ENCODE measurements at regions not wholly inside any gene's neighbourhood (a gene's known extent, or its start where the extent isn't known, plus 50 kb on each side); places are given as distances from the start of the nearest gene placed in this dataset.

GRCh38 chr18:78425019-78425412 is 554.6 kb upstream of the SALL3 start:
- Histone ChIP-seq H3K9ac (no peak overlapping the region), H3K4me1 (ENCODE audit: low read depth, poor library complexity, severe bottlenecking) (no peaks in the 10 kb centered on the region), H3K4me2 (no peak overlapping the region), H3K36me3 (ENCODE audit: insufficient read depth) (no peaks in the 10 kb centered on the region), H3K27ac (no peak overlapping the region), H3K79me2 (ENCODE audit: insufficient read depth, low read depth) (no peaks in the 10 kb centered on the region), H3K27me3 (ENCODE audit: insufficient read depth, low read depth) (no peaks in the 10 kb centered on the region; the same call in 1 of the 2 replicates), H2AFZ (ENCODE audit: low read depth) (no peak overlapping the region), H3K4me3 (IDR thresholded peaks at IDR 0.05; ENCODE audit: insufficient read depth, low read depth, low read length) (no peak overlapping the region), H4K20me1 (ENCODE audit: insufficient read depth) (no peaks in the 10 kb centered on the region)
- no peak for TF ChIP-seq CTCF (conservative IDR thresholded peaks at IDR 0.05; ENCODE audit: low read depth, low read length)

DNA sequence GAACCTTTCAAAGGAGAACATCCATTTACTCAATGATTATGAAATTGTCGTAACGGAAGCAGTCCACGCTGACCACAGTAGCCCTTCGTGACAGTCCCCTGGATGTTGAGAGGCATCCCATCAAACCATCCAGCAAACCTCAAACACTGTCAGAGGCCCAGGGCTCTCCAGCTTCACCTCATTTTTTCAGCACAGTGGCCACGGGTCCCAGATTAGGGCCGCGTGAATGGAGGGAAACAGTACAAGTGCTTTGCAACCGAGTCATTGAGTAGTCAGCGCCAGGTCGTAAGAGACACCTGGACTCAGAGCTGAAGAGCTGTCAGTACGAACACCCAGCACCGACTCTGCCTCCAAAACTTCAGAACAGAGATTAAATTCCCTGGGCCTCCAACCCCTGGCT is 552.5 kb upstream of the SALL3 start:
- no peak overlapping the region for H3K27ac ChIP-seq
- H4K20me1 ChIP-seq (ENCODE audit: insufficient read depth) = no peaks in the 10 kb centered on the region
- H3K4me3 ChIP-seq (IDR thresholded peaks at IDR 0.05; ENCODE audit: insufficient read depth, low read depth, low read length) = no peak overlapping the region
- no peaks in the 10 kb centered on the region for H3K4me1 ChIP-seq (ENCODE audit: low read depth, poor library complexity, severe bottlenecking)
- no peak overlapping the region for H3K9ac ChIP-seq
- H3K27me3 ChIP-seq (ENCODE audit: insufficient read depth, low read depth) = no peaks in the 10 kb centered on the region; the same call in 1 of the 2 replicates
- H2AFZ ChIP-seq (ENCODE audit: low read depth) = no peak overlapping the region
- no peaks in the 10 kb centered on the region for H3K36me3 ChIP-seq (ENCODE audit: insufficient read depth)
- no peaks in the 10 kb centered on the region for H3K79me2 ChIP-seq (ENCODE audit: insufficient read depth, low read depth)
- no peak overlapping the region for H3K4me2 ChIP-seq
- no peak for TF ChIP-seq CTCF (conservative IDR thresholded peaks at IDR 0.05; ENCODE audit: low read depth, low read length)

DNA sequence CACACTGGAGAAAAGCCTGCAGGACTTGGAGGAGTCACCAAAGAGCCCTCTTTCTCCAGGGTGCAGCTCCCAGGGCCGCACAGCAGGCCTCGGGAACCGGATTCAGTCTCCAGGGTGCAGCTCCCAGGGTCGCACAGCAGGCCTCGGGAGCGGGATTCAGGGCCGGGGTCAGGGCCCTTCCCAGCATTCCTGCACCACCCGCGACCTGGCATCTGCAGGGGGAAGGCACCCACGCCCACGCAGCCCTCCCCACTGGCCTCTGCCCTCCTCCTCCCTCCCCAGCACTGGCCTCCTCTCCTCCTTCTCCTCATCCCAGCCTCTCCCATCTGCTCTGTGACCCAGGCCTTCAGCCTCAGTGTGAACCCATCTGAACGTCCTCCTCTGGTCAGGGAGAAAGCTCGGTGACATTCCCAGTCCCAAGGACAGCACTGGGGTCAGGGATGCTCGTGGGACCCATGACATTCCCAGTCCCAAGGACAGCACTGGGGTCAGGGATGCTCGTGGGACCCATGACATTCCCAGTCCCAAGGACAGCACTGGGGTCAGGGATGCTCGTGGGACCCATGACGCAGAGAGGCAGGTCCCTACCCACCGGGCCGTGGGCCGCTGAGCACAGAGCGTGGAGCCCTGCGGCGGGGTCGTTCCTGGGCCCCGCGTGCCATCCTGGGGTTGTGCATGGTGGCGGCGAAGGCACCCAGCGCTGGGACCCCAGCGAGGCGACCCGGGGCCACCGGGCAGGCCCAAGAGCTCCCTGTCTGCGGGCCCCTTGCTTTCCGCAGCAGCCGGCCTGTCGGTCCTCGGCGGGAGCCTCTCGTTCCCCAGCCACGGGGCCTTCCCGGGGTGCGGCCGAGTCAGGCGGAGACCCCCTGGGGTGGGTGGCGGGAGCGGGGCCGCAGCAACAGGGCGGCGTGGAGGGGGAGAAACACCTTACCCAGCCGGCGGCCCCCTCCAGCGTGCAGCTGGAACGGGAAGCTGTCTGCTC is 550.2 kb upstream of the SALL3 start:
- H2AFZ ChIP-seq (ENCODE audit: low read depth) = no peak overlapping the region
- no peak for TF ChIP-seq CTCF (conservative IDR thresholded peaks at IDR 0.05; ENCODE audit: low read depth, low read length)
- no peak overlapping the region for H3K27ac ChIP-seq
- no peaks in the 10 kb centered on the region for H3K4me1 ChIP-seq (ENCODE audit: low read depth, poor library complexity, severe bottlenecking)
- no peak overlapping the region for H3K4me2 ChIP-seq
- H4K20me1 ChIP-seq (ENCODE audit: insufficient read depth) = no peaks in the 10 kb centered on the region
- no peak overlapping the region for H3K9ac ChIP-seq
- no peaks in the 10 kb centered on the region for H3K79me2 ChIP-seq (ENCODE audit: insufficient read depth, low read depth)
- H3K4me3 ChIP-seq (IDR thresholded peaks at IDR 0.05; ENCODE audit: insufficient read depth, low read depth, low read length) = no peak overlapping the region
- H3K27me3 ChIP-seq (ENCODE audit: insufficient read depth, low read depth) = no peaks in the 10 kb centered on the region; the same call in 1 of the 2 replicates
- H3K36me3 ChIP-seq (ENCODE audit: insufficient read depth) = no peaks in the 10 kb centered on the region

- H3K36me3 ChIP-seq (ENCODE audit: insufficient read depth) = no peaks in the 10 kb centered on the region
- no peak overlapping the region for H3K4me3 ChIP-seq (IDR thresholded peaks at IDR 0.05; ENCODE audit: insufficient read depth, low read depth, low read length)
- no peaks in the 10 kb centered on the region for H3K79me2 ChIP-seq (ENCODE audit: insufficient read depth, low read depth)
- H3K27me3 ChIP-seq (ENCODE audit: insufficient read depth, low read depth) = no peaks in the 10 kb centered on the region
- no peaks in the 10 kb centered on the region for H4K20me1 ChIP-seq (ENCODE audit: insufficient read depth)
- no peak overlapping the region for H3K27ac ChIP-seq
- H2AFZ ChIP-seq (ENCODE audit: low read depth) = no peak overlapping the region
- no peak overlapping the region for H3K9ac ChIP-seq
- TF ChIP-seq CTCF (conservative IDR thresholded peaks at IDR 0.05; ENCODE audit: low read depth, low read length) = no peak
- no peak overlapping the region for H3K4me2 ChIP-seq
- H3K4me1 ChIP-seq (ENCODE audit: low read depth, poor library complexity, severe bottlenecking) = no peaks in the 10 kb centered on the region
These were observed 549.4 kb upstream of the SALL3 start for GRCh38 chr18:78430131-78430758.

All from KMS-11 (cell line).